22Rv1 (cell line): ENCODE measurements at regions not wholly inside any gene's neighbourhood (a gene's known extent, or its start where the extent isn't known, plus 50 kb on each side); places are given as distances from the start of the nearest gene placed in this dataset.

Experiments
- H3K27ac ChIP-seq: fragments of 450-650 bp; 2 replicates; pipeline ENCODE4 v1.5.1; 2017
- CTCF ChIP-seq: fragments of 450-650 bp; IDR thresholded peaks from 2 replicates; pipeline ENCODE4 v1.5.1; 2017; ENCODE audit warnings: mild to moderate bottlenecking
- ZFX ChIP-seq: fragments of 450-650 bp; IDR thresholded peaks from 2 replicates; pipeline ENCODE4 v1.6.1; 2017; ENCODE audit warnings: antibody characterized with exemption, borderline replicate concordance

GRCh38 chr18:27803957-27804356, 373.0 kb downstream of the CDH2 start:
- TF ChIP-seq CTCF (no peak), ZFX (no peak)
- no peak overlapping the region for H3K27ac ChIP-seq

DNA sequence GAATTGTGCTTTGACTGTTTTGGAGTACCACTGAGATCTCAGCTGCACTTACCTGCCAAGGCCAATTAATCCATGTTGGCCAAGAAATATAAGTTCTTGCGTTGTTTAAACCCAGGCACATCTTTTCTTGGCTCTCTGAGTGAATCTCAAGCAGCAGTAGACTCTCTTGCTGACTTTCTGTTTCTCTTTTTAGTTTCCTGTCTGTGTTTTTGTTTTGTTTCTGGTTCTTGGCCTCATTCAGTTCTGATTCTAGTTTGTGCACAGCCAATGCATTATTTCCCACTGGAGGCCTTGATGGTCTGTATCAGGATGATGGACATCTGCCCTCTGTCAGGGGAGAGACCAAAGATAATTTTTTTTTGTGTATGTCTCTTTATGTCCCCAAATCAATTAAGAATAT, 379.4 kb downstream of the CDH2 start:
- no peak overlapping the region for H3K27ac ChIP-seq
- TF ChIP-seq CTCF = no peak
- TF ChIP-seq ZFX = no peak

GRCh38 chr18:27794181-27794926, 382.6 kb downstream of the CDH2 start:
- H3K27ac ChIP-seq = peak overlapping the region; percentile 79
- TF ChIP-seq ZFX (no peak), CTCF (no peak)

- H3K27ac ChIP-seq = peak overlapping the region; percentile 79
- TF ChIP-seq CTCF (no peak), ZFX (no peak)
Measured at GRCh38 chr18:27793013-27793785, 383.7 kb downstream of the CDH2 start.

- TF ChIP-seq ZFX (no peak), CTCF (no peak)
- H3K27ac ChIP-seq = peak overlapping the region; percentile 2; the same call in 1 of the 2 replicates
Measured at GRCh38 chr18:27789406-27789805, 387.5 kb downstream of the CDH2 start.

DNA sequence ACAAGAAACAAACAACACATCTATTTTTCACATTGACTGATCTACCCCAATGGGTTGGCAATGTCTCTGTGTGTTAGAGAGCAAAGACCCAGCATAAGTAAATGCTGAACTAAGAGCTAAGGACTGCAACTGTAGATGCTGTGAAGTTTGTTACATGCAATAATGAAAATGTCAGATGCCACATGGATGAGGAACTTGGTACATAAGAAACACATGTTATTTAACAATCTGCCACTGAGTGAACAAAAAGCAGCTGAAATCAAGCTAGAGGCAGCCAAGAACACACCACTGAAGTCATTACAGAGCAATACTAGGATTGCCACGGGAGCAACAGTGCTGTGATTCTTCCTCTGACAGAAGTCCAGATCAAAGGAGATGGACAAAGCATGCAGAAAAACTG, 389.4 kb downstream of the CDH2 start:
- no peak for TF ChIP-seq ZFX
- TF ChIP-seq CTCF = no peak
- H3K27ac ChIP-seq = no peak overlapping the region

GRCh38 chr18:27785815-27786471, 391.0 kb downstream of the CDH2 start:
- TF ChIP-seq CTCF (no peak), ZFX (no peak)
- no peak overlapping the region for H3K27ac ChIP-seq
